T-helper 1 cell treated with Interleukin-12 subunit alpha and Interleukin-12 subunit beta and Interleukin-4 antibody, amounts not matched to agents 30 μg/mL and 1 μg/mL, for 36 hours (primary cell): ENCODE measurements at regions not wholly inside any gene's neighbourhood (a gene's known extent, or its start where the extent isn't known, plus 50 kb on each side); places are given as distances from the start of the nearest gene placed in this dataset.

ENCODE experiments used
- H3K27ac Mint-ChIP-seq: one replicate; pipeline ENCODE4 v1.8.0; 2021; ENCODE audit warnings: mild to moderate bottlenecking, mixed read lengths
- H3K27me3 Mint-ChIP-seq: one replicate; pipeline ENCODE4 v1.8.0; 2021; ENCODE audit warnings: low read depth, mixed read lengths
- H3K36me3 Mint-ChIP-seq: one replicate; pipeline ENCODE4 v1.8.0; 2021; ENCODE audit warnings: low read depth, mixed read lengths
- H3K4me1 Mint-ChIP-seq: one replicate; pipeline ENCODE4 v1.8.0; 2021; ENCODE audit warnings: low read depth, mixed read lengths
- H3K4me3 Mint-ChIP-seq: one replicate; pipeline ENCODE4 v1.8.0; 2021; ENCODE audit warnings: mild to moderate bottlenecking, moderate library complexity, mixed read lengths
- H3K9me3 Mint-ChIP-seq: one replicate; pipeline ENCODE4 v1.8.0; 2021; ENCODE audit warnings: mixed read lengths

- H3K4me1 Mint-ChIP-seq = no peaks in the 10 kb centered on the region
- H3K27me3 Mint-ChIP-seq = peaks cover 2% of the 10 kb centered on the region
- H3K27ac Mint-ChIP-seq = no peak overlapping the region
Observed at GRCh38 chr15:47824147-47824546, 106.8 kb downstream of the SEMA6D start.

GRCh38 chr15:47829667-47830066, 112.4 kb downstream of the SEMA6D start:
- H3K4me3 Mint-ChIP-seq = no peak overlapping the region
- no peaks in the 10 kb centered on the region for H3K36me3 Mint-ChIP-seq
- H3K27ac Mint-ChIP-seq = no peak overlapping the region
- H3K9me3 Mint-ChIP-seq = no peaks in the 10 kb centered on the region
- no peaks in the 10 kb centered on the region for H3K4me1 Mint-ChIP-seq
- H3K27me3 Mint-ChIP-seq = no peaks in the 10 kb centered on the region

More at GRCh38 chr15:47824147-47824546, 106.8 kb downstream of the SEMA6D start:
- Mint-ChIP-seq H3K36me3 (no peaks in the 10 kb centered on the region), H3K9me3 (no peaks in the 10 kb centered on the region), H3K4me3 (no peak overlapping the region)

GRCh38 chr15:47834093-47834492, 116.8 kb downstream of the SEMA6D start:
- H3K4me3 Mint-ChIP-seq = no peak overlapping the region
- H3K9me3 Mint-ChIP-seq = no peaks in the 10 kb centered on the region
- no peak overlapping the region for H3K27ac Mint-ChIP-seq
- no peaks in the 10 kb centered on the region for H3K4me1 Mint-ChIP-seq
- H3K27me3 Mint-ChIP-seq = no peaks in the 10 kb centered on the region
- no peaks in the 10 kb centered on the region for H3K36me3 Mint-ChIP-seq

- Mint-ChIP-seq H3K27ac (no peak overlapping the region), H3K4me3 (no peak overlapping the region), H3K4me1 (peaks cover 2% of the 10 kb centered on the region), H3K36me3 (no peaks in the 10 kb centered on the region), H3K27me3 (no peaks in the 10 kb centered on the region), H3K9me3 (no peaks in the 10 kb centered on the region)
Observed at GRCh38 chr15:47839233-47839825, 122.0 kb downstream of the SEMA6D start.

GRCh38 chr15:47843124-47843663, 125.9 kb downstream of the SEMA6D start:
- Mint-ChIP-seq H3K9me3 (no peaks in the 10 kb centered on the region), H3K4me1 (peaks cover 2% of the 10 kb centered on the region), H3K36me3 (no peaks in the 10 kb centered on the region), H3K4me3 (no peak overlapping the region), H3K27me3 (no peaks in the 10 kb centered on the region), H3K27ac (no peak overlapping the region)

- Mint-ChIP-seq H3K27ac (no peak overlapping the region), H3K36me3 (no peaks in the 10 kb centered on the region), H3K27me3 (no peaks in the 10 kb centered on the region), H3K4me1 (peaks cover 2% of the 10 kb centered on the region), H3K4me3 (no peak overlapping the region), H3K9me3 (no peaks in the 10 kb centered on the region)
Observed at GRCh38 chr15:47844437-47844836, 127.1 kb downstream of the SEMA6D start.

- Mint-ChIP-seq H3K4me3 (no peak overlapping the region), H3K27ac (no peak overlapping the region), H3K36me3 (no peaks in the 10 kb centered on the region), H3K4me1 (peaks cover 2% of the 10 kb centered on the region), H3K27me3 (no peaks in the 10 kb centered on the region), H3K9me3 (no peaks in the 10 kb centered on the region)
Observed at GRCh38 chr15:47846128-47846868, 129.0 kb downstream of the SEMA6D start.

- no peaks in the 10 kb centered on the region for H3K36me3 Mint-ChIP-seq
- no peaks in the 10 kb centered on the region for H3K9me3 Mint-ChIP-seq
- H3K4me3 Mint-ChIP-seq = no peak overlapping the region
- no peak overlapping the region for H3K27ac Mint-ChIP-seq
- H3K4me1 Mint-ChIP-seq = no peaks in the 10 kb centered on the region
- H3K27me3 Mint-ChIP-seq = no peaks in the 10 kb centered on the region
Observed at GRCh38 chr15:47846876-47847275, 129.6 kb downstream of the SEMA6D start.

- Mint-ChIP-seq H3K36me3 (no peaks in the 10 kb centered on the region), H3K27me3 (no peaks in the 10 kb centered on the region), H3K27ac (no peak overlapping the region), H3K4me1 (no peaks in the 10 kb centered on the region), H3K9me3 (no peaks in the 10 kb centered on the region), H3K4me3 (no peak overlapping the region)
Observed at GRCh38 chr15:47856071-47856470, 138.8 kb downstream of the SEMA6D start.

GRCh38 chr15:47857014-47857775, 139.9 kb downstream of the SEMA6D start:
- no peaks in the 10 kb centered on the region for H3K27me3 Mint-ChIP-seq
- no peaks in the 10 kb centered on the region for H3K9me3 Mint-ChIP-seq

GRCh38 chr15:47857776-47858167, 140.5 kb downstream of the SEMA6D start:
- Mint-ChIP-seq H3K27ac (no peak overlapping the region), H3K9me3 (no peaks in the 10 kb centered on the region), H3K36me3 (no peaks in the 10 kb centered on the region), H3K4me1 (no peaks in the 10 kb centered on the region), H3K27me3 (no peaks in the 10 kb centered on the region), H3K4me3 (no peak overlapping the region)

More at GRCh38 chr15:47857014-47857775, 139.9 kb downstream of the SEMA6D start:
- no peaks in the 10 kb centered on the region for H3K36me3 Mint-ChIP-seq
- no peaks in the 10 kb centered on the region for H3K4me1 Mint-ChIP-seq
- no peak overlapping the region for H3K27ac Mint-ChIP-seq
- no peak overlapping the region for H3K4me3 Mint-ChIP-seq

GRCh38 chr15:47861111-47861903, 144.0 kb downstream of the SEMA6D start:
- H3K27me3 Mint-ChIP-seq = no peaks in the 10 kb centered on the region
- no peaks in the 10 kb centered on the region for H3K36me3 Mint-ChIP-seq
- H3K4me3 Mint-ChIP-seq = no peak overlapping the region
- H3K9me3 Mint-ChIP-seq = no peaks in the 10 kb centered on the region
- H3K4me1 Mint-ChIP-seq = no peaks in the 10 kb centered on the region
- no peak overlapping the region for H3K27ac Mint-ChIP-seq

- H3K4me1 Mint-ChIP-seq = no peaks in the 10 kb centered on the region
- no peak overlapping the region for H3K27ac Mint-ChIP-seq
- H3K9me3 Mint-ChIP-seq = no peaks in the 10 kb centered on the region
- H3K36me3 Mint-ChIP-seq = no peaks in the 10 kb centered on the region
- no peaks in the 10 kb centered on the region for H3K27me3 Mint-ChIP-seq
- H3K4me3 Mint-ChIP-seq = no peak overlapping the region
Observed at GRCh38 chr15:47862402-47862801, 145.1 kb downstream of the SEMA6D start.

- H3K4me3 Mint-ChIP-seq = no peak overlapping the region
- no peaks in the 10 kb centered on the region for H3K36me3 Mint-ChIP-seq
Observed at GRCh38 chr15:47866446-47866845, 149.1 kb downstream of the SEMA6D start.

More at GRCh38 chr15:47866446-47866845, 149.1 kb downstream of the SEMA6D start:
- H3K9me3 Mint-ChIP-seq = no peaks in the 10 kb centered on the region
- H3K4me1 Mint-ChIP-seq = no peaks in the 10 kb centered on the region
- H3K27ac Mint-ChIP-seq = no peak overlapping the region
- H3K27me3 Mint-ChIP-seq = no peaks in the 10 kb centered on the region
